NCI-H1694 (cell line): ENCODE measurements at regions not wholly inside any gene's neighbourhood (a gene's known extent, or its start where the extent isn't known, plus 50 kb on each side); places are given as distances from the start of the nearest gene placed in this dataset.
A peak's percentile ranks its signal among the peaks of the same experiment; 100 is the strongest.

Experiments
- DNase-seq: peaks from one replicate; lab custom pipeline; 2025; lab: John Stamatoyannopoulos, UW

DNA sequence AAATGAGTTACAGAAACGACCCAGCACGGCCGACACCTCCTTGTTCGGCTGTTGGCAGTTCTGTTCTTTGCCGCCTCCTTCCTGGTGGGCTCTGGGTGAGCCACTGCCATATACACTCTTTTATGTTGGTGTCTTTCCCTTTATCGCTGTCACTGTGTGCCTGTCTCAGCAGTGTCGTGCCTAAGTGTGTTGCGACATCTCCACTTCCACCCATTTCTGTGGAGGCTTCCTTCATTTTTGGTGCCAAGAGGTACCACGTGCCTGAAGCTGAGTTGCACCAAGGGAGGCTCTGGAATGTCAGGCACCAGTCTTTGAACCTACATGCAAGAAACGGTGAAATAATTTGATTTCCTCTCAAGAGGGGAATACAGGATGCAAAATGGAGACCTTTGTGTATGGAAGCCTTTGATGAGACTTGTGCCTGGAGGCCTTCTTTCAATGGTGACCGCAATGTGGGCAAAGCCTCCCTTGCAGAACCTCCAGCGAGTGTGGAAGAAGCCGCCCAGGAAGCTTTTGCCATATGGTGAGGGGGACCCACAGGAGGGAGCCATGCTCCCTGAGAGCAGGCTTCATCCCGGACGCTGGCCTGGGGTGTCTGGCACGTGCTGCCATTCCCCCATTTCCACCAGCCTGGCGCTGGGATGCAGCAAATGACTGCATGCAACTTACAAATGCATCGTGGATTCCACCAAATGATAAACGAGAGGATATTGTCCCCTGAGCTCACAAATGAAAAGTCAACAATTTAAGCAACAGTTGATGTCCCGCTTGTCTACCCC lies 136.2 kb downstream of the TEX29 start:
- no peak for DNase-seq

DNA sequence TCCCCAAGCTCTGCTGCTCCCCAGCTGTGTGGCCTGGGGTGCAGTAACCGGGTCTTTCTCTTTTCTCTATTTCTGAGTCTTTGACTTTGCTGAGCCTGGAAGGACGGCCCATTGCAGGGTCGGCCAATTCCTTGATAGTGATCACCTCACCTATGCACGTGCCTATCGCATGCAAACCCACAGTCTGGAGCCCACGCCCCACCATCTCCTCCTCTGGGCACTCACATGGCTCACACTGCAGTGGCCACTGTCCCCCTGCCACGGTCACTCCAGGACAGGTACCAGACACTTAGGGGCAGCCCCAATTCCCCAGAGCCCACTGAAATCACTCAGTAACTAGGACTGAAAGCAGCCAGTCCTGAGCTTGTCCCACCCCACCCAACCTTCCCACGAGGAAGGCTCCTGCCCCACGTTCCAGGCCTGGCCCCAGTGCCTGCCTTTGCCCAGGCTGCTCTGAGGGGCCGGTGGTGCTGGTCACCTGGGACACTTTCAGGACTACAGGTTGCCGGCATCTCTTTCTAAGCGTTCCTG lies 137.6 kb downstream of the TEX29 start:
- DNase-seq: no peak

DNA sequence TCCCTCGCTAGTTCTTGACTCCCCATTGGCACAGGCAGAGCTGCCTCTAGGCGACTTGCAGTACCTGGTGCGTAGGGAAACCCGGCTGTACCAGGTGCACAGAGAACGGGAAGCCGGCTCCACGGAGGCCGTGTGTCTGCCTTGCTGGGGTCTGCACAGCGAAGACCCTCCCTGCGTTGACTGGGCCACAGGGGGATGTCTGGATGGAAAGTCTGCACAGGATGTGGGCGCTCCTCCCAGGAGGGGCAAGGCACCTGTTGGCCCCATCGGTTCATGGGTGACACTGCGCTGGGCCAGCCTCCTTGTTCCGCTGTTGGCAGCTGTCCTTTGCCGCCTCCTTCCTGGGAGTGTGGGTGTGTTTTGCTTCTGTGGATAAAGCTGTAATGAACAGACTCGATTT lies 138.3 kb downstream of the TEX29 start:
- DNase-seq: no peak

DNA sequence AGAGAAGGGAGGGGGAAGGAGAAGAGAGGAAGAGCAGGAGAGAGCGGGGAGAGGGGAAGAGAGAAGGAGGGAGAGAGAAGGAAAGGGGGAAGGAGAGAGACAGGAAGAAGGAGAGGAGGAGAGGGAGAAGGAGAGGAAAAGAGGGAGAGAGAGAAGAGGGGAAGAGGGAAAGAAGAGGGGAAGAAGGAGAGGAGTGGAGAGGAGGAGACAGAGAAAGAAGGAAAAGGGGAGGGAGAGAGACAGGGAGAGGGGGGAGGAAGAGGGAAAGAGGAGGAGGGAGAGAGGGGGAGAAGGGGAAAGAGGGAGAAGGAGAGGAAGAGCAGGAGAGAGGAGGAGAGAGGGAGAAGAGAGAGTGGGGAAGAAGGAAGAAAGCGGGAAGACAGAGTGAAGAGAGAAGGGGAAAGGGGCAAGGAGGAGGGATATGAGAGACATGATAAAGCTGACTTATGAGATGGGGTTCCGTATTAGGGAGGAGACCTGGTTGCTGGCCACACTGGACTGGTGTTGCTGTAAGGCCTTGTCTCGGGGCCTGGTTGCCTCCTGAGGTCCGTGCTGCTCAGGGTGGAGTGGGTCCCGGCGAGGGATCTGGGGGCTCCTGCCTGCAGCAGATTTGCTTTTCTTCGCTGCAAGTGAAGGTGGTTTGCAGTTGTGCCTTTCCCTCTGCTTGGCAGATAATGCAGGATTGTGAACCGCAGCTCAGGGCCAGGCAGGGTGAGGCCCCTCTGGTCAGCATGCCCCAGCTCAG lies 139.5 kb downstream of the TEX29 start:
- no peak for DNase-seq

DNA sequence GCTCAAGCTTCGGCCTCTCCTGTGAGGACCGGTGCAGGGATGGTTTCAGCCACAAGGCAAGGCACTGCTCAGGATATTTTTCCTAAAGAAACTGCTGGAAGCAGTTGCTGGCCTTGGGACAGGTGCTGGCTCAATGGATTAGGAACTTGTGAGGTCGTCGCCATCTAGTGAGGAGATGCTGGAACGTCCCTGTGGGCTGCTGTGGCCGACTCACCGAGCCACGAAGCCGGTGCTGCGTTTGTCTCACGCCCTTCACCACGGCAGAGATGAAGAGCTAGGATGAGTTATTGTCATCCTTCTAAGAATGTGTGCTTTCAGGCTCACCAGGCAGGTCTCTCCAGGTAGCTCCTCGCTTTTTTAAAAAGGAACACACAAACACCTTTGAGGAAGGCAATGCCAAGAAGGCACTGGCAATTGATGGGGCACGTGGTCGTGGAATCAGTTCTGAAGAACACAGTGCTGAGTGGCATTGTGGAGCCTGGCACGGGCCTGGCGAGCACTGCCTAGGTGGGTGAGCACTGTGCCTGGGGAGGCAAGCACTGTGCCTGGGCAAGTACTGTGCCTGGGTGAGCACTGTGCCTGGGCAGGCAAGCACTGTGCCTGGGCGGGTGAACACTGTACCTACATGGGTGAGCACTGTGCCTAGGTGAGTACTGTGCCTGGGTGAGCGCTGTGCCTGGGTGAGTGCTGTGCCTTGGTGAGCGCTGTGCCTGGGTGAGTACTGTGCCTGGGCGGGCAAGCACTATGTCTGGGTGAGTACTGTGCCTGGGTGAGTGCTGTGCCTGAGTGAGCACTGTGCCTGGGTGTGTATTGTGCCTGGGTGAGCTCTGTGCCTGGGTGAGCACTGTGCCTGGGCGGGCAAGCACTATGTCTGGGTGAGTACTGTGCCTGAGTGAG lies 140.4 kb downstream of the TEX29 start:
- DNase-seq: no peak

DNA sequence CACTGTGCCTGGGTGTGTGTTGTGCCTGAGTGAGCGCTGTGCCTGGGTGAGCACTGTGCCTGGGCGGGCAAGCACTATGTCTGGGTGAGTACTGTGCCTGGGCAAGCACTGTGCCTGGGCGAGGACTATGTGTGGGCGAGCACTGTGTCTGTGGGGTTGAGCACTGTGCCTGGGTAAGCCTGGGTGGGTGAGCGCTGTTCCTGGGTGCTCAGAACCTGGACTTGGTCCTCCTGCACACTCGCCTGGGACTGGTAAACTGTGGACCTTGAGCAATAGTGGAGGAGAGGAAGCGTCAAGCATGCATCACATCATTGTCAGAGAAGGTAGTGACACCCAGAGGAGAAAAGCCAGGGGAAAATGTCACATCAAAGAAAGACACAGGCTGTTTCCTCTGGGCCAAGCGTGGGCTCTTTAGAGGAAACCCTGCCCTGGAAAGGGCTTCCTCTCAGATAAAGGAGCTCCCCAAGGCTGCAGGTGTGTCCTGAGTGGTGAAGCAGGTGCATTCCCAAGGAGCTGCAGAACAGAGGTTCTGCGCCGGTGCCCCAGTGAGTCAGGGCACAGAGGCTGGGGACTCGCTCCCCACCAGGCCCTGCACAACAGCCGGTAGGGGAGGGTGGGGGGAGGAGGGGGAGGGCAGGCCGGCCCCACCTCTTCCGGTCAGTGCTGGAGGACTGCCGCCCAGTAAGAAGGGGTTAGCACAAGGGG lies 141.2 kb downstream of the TEX29 start:
- no peak for DNase-seq

DNA sequence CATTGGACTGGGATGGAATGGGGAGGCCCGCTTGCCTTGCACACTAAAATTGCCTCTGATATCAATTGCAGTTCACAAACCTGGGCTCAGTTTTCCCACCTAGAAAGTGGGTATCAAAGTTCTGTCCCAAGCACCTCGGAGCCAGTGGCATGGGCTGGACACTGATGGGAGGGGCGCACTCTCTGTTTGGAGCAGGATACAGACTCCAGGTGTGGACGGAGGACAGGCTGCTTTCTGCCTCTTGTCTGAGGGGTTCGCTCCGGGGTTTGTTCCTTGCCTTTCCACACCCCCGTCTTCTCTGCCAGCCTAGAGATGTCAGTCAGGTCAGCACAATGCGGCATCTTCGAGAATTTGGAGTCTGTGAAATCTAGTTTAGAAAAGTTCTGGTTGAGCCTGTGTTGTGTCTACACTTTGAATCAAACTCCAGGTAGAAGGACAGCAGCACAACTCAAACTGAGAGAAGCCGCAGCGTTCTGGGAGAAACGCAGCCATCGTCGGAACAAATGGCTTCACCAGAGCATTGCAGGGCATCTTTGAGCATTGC lies 141.9 kb downstream of the TEX29 start:
- no peak for DNase-seq

DNA sequence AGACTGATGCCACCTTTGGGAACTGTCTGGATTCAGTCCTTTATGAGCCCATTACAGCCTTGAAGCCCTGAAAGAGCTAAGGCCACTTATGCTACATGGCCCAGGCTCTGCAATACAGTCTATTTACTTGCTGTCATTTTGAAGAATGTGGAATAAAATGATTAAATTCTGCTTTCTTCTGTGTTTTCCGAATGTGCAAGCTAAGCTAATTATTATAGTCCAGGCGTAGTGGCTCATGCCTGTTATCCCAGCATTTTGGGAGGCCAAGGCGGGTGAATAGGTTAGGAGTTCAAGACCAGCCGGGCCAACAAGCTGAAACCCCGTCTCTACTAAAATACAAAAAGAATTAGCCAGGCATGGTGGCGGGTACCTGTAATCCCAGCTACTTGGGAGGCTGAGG lies 142.5 kb downstream of the TEX29 start:
- no peak for DNase-seq

DNA sequence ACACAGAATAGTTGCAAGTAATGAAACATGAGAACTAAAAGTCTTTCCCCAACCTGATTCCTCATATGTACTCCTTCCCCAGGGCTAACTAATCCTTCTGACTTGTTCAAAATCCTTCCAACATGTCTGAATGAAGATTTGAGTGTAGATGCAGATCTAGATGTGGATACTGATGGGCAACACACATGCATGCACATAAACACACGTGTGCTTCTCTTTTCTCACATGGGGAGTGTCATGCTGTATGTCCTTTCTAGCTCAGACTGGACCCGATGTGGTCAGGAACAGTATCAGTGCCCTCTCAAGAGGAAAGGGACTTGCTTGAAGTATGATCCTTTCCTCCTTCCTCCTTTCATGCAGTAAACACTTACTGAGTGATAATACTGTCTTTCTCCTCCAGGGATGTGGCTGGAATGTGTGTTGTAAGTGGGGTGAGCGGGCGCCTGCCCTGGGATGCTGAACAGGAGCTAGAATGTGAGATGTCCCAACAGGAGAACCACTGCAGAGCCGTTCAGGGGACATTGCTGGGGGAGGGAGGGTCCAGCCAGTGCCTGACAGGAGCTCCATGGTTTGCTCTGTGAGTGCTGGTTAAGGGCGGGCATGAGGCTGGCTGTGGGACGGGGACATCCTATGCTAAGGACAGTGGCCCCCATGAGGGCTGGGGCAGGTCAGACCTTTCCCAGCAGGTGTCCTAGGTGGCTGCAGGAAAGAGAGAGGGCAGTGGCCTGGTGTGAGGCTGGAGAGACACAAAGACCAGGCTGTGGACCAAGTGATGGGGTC lies 146.9 kb downstream of the TEX29 start:
- no peak for DNase-seq

DNA sequence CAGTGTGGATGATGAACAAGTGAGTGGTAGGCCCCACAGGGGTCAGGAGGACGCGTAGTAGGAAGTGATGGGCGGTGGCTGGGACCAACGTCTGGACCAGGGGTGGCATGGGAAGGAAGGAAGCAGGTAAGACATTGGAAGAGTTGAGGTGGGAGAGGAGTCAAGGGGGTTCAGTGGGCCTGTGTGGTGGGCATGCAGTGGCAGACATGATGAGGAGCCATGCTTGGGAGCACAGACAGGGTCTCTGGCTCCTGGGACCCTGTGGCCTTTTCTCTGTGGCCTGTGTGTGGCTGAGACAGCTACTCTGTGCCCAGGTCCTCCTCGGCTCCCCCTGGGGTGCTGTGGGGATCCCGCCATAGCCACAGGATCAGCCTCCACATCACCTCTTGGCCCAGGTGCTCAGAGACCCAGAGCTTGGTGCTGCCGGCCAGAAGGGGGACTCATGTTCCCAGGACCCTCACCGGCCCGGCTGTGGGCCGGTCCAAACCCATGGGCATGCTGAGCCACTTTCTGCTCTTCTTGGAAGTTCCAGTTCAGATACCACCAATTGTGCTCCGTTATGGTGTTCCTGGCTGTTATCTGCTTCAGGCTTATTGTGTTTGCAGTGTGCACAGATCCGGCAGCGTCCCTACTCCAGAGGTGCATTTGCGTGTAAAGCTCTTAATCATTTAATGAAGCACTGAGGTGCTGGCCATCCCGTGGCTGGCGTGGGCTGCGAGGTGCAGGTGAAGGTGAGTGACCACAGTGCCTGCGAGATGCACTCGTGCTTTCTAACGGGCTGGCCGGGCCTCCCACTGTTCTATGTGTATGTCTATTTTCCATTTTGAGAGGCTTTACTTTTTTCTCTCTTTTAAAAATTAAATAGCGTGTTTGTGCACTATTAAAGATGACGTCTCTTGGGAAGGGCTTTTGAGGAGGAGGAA lies 147.9 kb downstream of the TEX29 start:
- DNase-seq: no peak

DNA sequence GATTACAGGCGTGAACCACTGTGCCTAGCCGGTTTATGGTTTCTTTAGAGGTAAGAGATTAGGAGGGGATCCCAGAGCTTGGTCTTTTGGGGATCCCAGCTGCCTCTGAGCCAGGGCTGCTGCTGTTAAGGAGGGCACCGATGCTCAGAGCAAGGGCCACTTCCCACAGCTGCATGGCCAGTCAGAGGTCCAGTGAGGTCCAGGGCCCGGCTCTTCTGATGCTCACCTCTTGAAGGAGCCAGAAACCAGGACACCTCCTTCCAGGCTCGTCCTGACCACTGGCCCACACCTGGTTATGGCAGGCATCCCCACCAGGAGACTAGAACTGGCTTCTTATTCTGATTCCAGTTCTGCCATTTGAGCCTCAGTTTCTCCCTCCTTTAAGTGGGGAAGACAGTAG lies 149.0 kb downstream of the TEX29 start:
- no peak for DNase-seq

DNA sequence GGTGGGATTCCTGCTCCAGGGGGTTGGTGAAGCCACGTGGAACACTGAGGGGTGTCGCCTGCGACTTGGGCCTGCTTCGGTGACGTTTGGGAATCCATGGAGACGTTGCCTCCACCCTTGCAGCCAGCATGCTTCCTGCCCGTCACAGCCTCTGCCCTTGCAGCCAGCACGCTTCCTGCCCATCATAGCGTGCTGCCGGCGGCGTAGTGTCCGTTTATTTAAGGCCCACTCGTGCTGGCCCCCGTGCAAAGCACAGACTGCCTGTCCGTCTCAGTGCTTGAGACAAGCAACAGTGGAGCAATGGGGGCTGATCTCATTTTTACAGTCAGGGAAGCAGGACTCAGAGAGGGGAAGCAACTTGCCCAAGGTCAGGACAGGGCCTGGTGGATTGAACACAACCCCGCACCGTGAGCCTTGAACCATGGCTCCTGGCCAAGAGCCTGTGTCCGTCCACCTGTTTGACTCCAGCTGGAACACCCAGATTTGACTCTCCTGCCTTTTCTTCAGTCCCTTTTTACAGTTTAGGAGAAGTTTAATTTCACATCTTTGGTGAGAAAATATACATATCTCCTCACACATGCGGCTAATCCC lies 149.6 kb downstream of the TEX29 start:
- DNase-seq: no peak

DNA sequence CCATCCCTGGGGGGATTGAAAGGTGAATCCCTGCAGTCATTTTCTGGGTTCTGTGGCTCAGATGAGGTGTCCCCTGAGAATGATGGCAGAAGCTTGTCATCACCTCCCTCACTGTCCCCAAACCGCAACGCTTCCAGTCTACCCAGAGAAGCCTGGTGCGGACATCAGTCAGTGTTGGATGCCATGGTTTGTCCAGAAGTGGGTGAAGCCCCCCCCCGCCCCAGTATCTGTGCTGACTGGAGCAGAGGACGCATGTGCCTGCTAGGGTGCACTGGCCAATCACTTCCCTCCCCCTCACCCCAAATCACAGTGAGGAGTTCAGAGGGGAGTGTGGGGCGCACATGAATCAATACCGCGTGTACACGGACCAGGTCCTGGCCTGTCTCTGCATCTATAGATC lies 150.5 kb downstream of the TEX29 start:
- no peak for DNase-seq

DNA sequence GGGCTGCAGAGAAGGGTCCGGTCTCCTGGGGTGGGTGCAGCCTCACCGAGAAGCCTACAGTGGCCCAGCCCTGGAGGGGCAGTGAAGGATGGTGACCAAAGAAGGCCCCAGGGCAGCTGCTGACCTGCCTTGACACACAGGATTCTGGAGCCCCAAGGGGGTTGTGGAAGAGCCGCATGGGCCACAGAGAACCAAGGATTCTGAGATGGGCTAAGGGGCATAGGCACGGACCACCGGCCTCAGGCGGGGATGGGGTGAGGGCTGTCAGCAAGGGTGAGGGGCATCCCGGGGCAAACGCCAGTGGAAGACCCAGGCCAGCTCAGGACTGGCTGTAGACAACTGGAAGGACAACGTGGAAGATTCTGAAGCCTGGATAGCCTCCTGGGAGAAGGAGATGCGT lies 151.6 kb downstream of the TEX29 start:
- DNase-seq: no peak

DNA sequence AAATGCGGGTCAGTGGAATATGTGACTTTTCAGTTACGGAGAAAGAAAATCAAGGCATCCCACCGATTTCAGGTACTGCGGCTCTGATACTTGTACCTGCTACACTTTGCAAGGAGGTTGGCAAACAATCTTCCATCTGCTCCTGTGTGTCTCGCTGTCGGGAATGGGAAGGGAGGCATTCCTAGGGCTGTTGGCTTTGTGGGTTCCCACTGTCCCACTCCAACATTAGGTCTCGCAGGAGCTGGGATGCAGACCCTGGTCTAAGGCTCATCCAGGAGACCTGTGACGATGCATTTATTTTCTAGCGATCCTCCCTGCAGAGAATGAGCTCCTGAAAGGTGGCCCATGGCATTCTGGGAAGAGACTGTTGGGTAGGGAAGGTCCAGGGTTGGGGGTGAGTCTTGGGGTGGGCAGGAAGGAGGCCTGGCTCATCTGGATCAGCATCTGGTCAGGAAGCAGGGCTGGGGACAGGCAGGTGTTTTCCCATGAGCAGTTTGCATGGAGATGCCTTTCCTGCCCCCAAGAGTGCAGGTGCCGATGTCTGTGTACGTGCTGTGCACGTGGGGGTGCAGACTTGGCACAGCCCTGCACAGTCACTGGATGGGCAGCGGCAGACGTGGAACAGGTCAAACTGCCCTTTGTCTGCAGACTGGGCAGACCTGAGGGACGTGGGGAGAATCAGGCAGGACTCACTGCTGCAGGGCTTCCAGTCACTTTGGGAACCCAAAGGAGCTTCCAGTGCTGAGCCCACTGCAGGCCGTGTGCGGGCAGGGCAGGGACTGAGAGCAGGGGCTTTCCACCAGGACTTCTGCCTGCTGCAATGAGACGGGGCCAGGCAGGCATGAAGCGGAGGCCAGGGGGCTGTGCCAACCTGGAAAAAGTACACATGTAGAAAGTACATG lies 152.4 kb downstream of the TEX29 start:
- no peak for DNase-seq

DNA sequence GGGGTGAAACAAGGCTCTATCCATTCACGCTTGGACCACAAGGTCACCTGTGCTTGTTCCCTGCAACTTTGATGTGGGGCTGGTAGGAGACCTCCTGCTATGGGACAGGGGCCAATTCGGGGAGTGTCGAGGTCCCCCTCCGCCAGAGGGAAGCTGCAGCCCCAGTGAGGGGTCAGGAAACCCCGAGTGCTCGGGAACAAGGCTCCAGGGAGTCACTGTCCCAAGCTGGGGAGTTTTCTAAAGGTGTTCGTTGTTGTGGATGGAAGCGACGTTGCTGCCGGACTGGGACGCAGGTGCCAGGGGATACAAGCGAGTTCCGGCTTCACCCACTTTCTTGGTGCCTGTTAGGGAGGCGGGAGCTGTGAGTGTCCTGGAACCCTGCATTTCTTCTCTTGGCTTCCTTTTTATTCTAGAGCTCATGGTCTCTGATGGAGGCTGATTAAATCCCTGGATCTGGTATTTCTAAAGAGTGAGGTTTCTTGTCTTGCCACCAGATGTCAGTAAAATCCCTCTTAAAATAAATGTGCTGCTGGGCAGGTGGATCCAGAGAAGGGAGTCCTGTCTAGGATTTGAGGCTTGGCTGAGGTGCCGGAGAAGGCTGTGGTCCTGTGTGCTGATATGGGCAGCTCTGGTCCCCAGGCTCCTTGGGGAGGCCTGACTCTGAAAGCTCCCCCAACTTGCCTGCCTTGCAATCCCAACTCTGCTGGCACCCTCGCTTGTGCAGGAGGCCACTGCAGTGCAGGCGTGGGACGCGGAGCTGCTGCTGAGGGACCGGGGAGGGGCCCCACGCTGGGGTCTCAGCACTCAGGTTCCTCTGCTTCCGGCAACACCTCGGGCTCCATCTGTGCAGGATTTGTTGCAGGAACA lies 153.9 kb downstream of the TEX29 start:
- peak; percentile 56 for DNase-seq

DNA sequence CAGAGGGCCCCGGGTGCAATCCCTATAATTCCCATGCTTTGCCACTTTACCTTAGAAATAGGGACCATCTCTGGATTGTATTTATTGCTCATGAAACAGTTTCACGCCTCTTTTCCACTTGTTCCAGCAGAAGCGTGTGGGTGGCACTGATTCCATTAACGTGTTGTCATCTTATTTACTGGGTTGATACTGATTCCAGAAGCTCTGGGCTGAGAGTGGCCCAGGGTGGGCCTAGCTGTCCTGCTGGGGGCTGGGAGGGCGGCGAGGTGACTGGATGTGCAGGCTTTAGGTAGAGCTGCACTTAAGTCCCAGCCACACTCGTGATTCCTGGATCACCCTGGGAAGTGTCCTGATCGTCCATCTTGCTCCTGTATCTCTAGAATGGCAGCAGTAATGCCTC lies 155.0 kb downstream of the TEX29 start:
- no peak for DNase-seq
